ENCODE measurements at regions not wholly inside any gene's neighbourhood (a gene's known extent, or its start where the extent isn't known, plus 50 kb on each side); places are given as distances from the start of the nearest gene placed in this dataset.

DNA sequence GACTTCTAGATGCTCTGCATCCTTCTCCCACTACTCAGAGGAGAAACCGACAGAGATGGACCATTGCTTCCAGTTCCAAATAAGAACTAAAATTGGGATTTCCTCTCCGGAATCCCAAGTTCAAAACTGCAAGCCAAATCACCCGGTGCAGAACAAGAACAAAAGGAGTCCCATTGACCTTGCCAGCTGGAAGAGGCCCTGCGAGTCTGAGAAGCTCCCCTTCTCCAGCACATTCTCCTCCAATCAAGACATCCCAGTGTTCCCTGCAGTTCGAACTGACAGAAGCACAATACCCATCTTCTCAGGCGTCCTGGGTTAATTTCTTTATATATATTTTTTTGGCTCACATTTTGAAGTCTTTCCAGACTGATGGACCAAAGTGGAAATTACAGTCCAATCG lies 195.3 kb upstream of the MEIS1 start:
- TF ChIP-seq, protein P1, sequence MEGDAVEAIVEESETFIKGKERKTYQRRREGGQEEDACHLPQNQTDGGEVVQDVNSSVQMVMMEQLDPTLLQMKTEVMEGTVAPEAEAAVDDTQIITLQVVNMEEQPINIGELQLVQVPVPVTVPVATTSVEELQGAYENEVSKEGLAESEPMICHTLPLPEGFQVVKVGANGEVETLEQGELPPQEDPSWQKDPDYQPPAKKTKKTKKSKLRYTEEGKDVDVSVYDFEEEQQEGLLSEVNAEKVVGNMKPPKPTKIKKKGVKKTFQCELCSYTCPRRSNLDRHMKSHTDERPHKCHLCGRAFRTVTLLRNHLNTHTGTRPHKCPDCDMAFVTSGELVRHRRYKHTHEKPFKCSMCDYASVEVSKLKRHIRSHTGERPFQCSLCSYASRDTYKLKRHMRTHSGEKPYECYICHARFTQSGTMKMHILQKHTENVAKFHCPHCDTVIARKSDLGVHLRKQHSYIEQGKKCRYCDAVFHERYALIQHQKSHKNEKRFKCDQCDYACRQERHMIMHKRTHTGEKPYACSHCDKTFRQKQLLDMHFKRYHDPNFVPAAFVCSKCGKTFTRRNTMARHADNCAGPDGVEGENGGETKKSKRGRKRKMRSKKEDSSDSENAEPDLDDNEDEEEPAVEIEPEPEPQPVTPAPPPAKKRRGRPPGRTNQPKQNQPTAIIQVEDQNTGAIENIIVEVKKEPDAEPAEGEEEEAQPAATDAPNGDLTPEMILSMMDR (IDR thresholded peaks at IDR 0.05) = no peak
- no peak for TF ChIP-seq POLR2A (IDR thresholded peaks at IDR 0.05)
